Tibial nerve (tissue), 4 donors: ENCODE measurements at regions not wholly inside any gene's neighbourhood (a gene's known extent, or its start where the extent isn't known, plus 50 kb on each side); places are given as distances from the start of the nearest gene placed in this dataset.

Experiments used
- EP300 ChIP-seq, 2 donors: sonication (generic); formaldehyde crosslinking; IDR thresholded peaks; one replicate each; pipeline ENCODE4 v1.6.1; 2017; ENCODE audit warnings: antibody characterized with exemption in 2 of 2, mild to moderate bottlenecking in 1 of 2
- POLR2A ChIP-seq, 2 donors: fragments of 450-650 bp; IDR thresholded peaks; one replicate each; pipeline ENCODE4 v1.6.1; 2017; ENCODE audit warnings: antibody characterized with exemption in 2 of 2, mild to moderate bottlenecking in 2 of 2, moderate library complexity in 2 of 2
- TF ChIP-seq, protein P1 (sequence below), 5 experiments: fragments of 200-600 bp in 3 of 5; fragments of 450-650 bp in 2 of 5; sonication (generic) in 3 of 5; IDR thresholded peaks; one replicate each; pipeline ENCODE4 v1.5.1; 2016 to 2019; ENCODE audit warnings: antibody characterized with exemption in 5 of 5, mild to moderate bottlenecking in 3 of 5, moderate library complexity in 2 of 5

DNA sequence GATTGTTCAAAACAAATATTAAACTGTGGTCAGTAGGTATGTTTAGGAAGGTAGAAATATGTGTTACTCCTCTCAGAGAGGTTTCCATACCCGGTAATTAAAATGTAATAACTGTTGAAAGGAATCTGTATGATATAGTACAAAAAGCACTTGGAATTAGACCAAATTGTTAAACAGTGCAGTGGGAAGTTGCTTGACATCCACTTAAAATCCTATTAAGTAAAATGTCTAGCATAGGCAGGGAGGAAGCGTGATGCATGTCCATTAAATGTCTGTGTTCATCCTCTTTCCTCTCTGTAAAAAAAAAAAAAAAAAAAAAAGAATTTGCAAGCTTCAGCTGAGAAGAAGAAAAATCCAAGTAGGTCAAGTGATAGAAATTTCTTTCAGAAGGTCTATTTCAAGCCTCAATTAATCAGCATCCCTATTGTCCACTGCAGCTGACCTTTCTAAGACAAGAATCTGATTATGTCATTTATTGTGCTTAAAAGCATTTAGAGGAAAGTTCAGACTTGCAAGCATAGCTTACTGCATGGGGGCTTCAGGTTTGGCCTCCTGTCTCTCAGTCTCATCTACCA is 265.6 kb upstream of the RGS6 start:
- TF ChIP-seq, protein P1, sequence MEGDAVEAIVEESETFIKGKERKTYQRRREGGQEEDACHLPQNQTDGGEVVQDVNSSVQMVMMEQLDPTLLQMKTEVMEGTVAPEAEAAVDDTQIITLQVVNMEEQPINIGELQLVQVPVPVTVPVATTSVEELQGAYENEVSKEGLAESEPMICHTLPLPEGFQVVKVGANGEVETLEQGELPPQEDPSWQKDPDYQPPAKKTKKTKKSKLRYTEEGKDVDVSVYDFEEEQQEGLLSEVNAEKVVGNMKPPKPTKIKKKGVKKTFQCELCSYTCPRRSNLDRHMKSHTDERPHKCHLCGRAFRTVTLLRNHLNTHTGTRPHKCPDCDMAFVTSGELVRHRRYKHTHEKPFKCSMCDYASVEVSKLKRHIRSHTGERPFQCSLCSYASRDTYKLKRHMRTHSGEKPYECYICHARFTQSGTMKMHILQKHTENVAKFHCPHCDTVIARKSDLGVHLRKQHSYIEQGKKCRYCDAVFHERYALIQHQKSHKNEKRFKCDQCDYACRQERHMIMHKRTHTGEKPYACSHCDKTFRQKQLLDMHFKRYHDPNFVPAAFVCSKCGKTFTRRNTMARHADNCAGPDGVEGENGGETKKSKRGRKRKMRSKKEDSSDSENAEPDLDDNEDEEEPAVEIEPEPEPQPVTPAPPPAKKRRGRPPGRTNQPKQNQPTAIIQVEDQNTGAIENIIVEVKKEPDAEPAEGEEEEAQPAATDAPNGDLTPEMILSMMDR (IDR thresholded peaks at IDR 0.05): no peak
- TF ChIP-seq POLR2A (IDR thresholded peaks at IDR 0.05) (no peak), EP300 (IDR thresholded peaks at IDR 0.05) (no peak)
